SK-N-MC (cell line): ENCODE measurements at regions not wholly inside any gene's neighbourhood (a gene's known extent, or its start where the extent isn't known, plus 50 kb on each side); places are given as distances from the start of the nearest gene placed in this dataset.

ENCODE experiments used
- EZH2 ChIP-seq: fragments of 200-600 bp; sonication (generic); IDR thresholded peaks from one replicate; pipeline ENCODE4 v1.6.1; 2017; ENCODE audit warnings: antibody characterized with exemption
- POLR2AphosphoS5 ChIP-seq: IDR thresholded peaks from 2 replicates; pipeline ENCODE4 v1.6.1; 2012; ENCODE audit warnings: mild to moderate bottlenecking, low read depth, low read length, borderline replicate concordance

DNA sequence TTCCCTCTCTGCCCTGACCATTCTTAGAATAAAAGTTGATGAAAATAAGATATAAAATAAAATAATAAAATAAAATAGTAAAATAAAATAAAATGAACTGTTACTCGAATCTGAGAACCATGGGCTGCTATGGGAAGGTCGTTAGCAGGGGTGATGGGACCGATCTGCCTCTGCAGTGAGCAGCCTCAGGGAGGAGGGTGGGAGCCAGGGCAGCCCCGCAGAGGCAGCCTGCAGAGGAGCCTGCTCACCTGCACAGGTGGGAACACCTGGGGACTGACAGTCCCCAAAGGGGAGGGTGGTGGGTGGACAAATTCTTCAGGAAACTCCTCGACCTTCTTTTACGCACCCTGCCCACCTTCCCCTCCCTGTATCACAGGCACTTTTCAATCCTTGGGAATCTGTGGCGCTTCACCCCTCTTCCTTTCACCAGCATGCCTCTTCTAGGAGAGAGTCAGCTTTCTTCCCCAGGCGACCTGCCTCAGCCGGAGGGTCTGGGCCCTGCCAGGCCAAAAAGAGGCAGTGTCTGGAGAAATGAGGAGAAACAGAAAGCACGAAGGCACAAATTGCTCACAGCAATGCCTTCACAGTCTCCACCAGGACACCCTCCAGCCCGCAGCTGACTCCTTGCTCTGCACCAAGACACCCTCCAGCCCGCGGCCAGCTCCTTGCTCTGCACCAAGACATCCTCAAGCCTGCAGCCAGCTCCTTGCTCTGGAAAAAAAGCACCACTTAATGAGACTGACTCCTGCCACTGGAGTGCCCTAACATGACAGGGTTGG lies 368.4 kb upstream of the SHH start:
- no peak for TF ChIP-seq EZH2
- no peak for TF ChIP-seq POLR2AphosphoS5
